ENCODE measurements at regions not wholly inside any gene's neighbourhood (a gene's known extent, or its start where the extent isn't known, plus 50 kb on each side); places are given as distances from the start of the nearest gene placed in this dataset.

DNA sequence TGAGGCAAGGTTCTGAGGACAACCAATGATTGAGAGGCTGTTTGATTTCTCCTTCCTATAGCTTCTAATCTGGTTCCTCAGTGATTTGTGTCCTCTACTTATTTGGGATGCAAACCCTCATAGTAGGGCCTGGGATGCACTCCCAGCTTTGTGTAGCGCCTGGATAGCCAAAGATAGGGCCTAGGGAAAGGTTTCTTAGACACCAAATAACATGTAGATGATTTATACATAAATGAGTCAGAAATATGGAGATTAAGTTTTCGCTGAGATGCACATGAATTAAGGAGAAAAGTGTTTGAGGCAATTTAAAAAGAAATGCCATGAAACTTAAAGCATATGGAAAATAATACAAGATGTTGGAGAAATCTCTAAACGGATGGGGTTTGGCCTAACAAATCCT, 66.0 kb upstream of the LMO4 start:
- Mint-ChIP-seq H3K9me3 (ENCODE audit: insufficient read depth) (no peaks in the 10 kb centered on the region), H3K27ac (no peak overlapping the region), H3K4me1 (no peaks in the 10 kb centered on the region), H3K27me3 (peaks cover 16% of the 10 kb centered on the region), H3K4me3 (no peak overlapping the region)
- no peaks in the 10 kb centered on the region for H3K9me3 ChIP-seq (ENCODE audit: control extremely low read depth in 1 of 3, control insufficient read depth in 2 of 3, insufficient read depth in 1 of 3, low read length in 2 of 3)
- H3K27me3 ChIP-seq (replicated peaks in 1 of 4; ENCODE audit: control extremely low read depth in 1 of 4, control insufficient read depth in 3 of 4, insufficient read depth in 4 of 4, low read length in 3 of 4): peaks cover 0 to 3% (median 0%) of the 10 kb centered on the region in 4 experiments
- no peaks in the 10 kb centered on the region for H3K79me2 ChIP-seq (ENCODE audit: control insufficient read depth, insufficient read depth, low read length)
- H3K36me3 ChIP-seq (replicated peaks in 1 of 2; ENCODE audit: control extremely low read depth in 1 of 2, control insufficient read depth in 1 of 2, extremely low read depth in 1 of 2, insufficient read depth in 2 of 2, low read length in 1 of 2): no peaks in the 10 kb centered on the region
- H3K27ac ChIP-seq (ENCODE audit: low read length in 2 of 2): no peak overlapping the region
- H4K20me1 ChIP-seq (ENCODE audit: control insufficient read depth, insufficient read depth, low read length, poor library complexity, severe bottlenecking): no peaks in the 10 kb centered on the region
- DNase-seq (no peak), ATAC-seq (ENCODE audit: low read depth) (no peak)
- H3K9ac ChIP-seq (ENCODE audit: low read length): no peak overlapping the region
- H3K4me1 ChIP-seq (ENCODE audit: control insufficient read depth in 2 of 2, insufficient read depth in 2 of 2, low read length in 2 of 2): no peaks in the 10 kb centered on the region
- no peak overlapping the region for H2AFZ ChIP-seq (ENCODE audit: insufficient read depth, low read depth, low read length, poor library complexity, severe bottlenecking)
- ChIA-PET CTCF (no interaction called here), POLR2A (no interaction called here)
- intact Hi-C loops (cut with micrococcal nuclease): no loop called here
- WGBS (ENCODE audit: insufficient coverage): no CpG with 5 or more reads among the region's 3 CpGs
- no peak overlapping the region for H3K4me2 ChIP-seq (replicated peaks; ENCODE audit: low read depth, low read length, poor library complexity, severe bottlenecking)
- no peak overlapping the region for H3K4me3 ChIP-seq (ENCODE audit: control extremely low read depth in 1 of 5, extremely low read depth in 1 of 5, insufficient read depth in 1 of 5, low read depth in 2 of 5, low read length in 4 of 5)
- no peak for TF ChIP-seq EZH2 (IDR thresholded peaks at IDR 0.05; ENCODE audit: borderline replicate concordance, insufficient read depth, low read depth, low read length, poor library complexity, severe bottlenecking)
- TF ChIP-seq, protein P1, sequence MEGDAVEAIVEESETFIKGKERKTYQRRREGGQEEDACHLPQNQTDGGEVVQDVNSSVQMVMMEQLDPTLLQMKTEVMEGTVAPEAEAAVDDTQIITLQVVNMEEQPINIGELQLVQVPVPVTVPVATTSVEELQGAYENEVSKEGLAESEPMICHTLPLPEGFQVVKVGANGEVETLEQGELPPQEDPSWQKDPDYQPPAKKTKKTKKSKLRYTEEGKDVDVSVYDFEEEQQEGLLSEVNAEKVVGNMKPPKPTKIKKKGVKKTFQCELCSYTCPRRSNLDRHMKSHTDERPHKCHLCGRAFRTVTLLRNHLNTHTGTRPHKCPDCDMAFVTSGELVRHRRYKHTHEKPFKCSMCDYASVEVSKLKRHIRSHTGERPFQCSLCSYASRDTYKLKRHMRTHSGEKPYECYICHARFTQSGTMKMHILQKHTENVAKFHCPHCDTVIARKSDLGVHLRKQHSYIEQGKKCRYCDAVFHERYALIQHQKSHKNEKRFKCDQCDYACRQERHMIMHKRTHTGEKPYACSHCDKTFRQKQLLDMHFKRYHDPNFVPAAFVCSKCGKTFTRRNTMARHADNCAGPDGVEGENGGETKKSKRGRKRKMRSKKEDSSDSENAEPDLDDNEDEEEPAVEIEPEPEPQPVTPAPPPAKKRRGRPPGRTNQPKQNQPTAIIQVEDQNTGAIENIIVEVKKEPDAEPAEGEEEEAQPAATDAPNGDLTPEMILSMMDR (IDR thresholded peaks at IDR 0.05): no peak

DNA sequence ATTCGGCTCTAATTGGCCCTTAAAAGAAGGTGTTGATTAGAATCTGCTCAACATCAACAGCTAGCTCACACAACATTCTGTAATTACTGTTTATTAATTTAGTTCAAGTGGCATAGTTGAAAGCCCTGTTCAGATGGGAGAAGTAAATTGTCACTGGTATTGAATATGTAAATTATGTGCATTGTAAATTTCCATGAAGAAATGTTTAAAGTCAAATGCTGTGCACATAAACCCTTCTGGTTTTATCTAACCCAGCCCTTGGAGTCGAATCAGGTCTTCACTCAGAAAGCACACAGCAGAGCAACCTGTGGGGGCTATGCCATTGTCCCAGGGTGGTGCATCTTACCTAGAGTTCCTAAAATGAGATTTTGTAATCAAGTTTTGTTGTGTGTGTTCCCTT, 65.4 kb upstream of the LMO4 start:
- H3K4me2 ChIP-seq (replicated peaks; ENCODE audit: low read depth, low read length, poor library complexity, severe bottlenecking): no peak overlapping the region
- no peak overlapping the region for H3K27ac Mint-ChIP-seq

More for the DNA sequence above, 65.4 kb upstream of the LMO4 start:
- H3K4me3 Mint-ChIP-seq: no peak overlapping the region
- H2AFZ ChIP-seq (ENCODE audit: insufficient read depth, low read depth, low read length, poor library complexity, severe bottlenecking): no peak overlapping the region
- H3K9ac ChIP-seq (ENCODE audit: low read length): no peak overlapping the region
- H3K27me3 Mint-ChIP-seq: peaks cover 15% of the 10 kb centered on the region
- no peaks in the 10 kb centered on the region for H3K36me3 ChIP-seq (replicated peaks in 1 of 2; ENCODE audit: control extremely low read depth in 1 of 2, control insufficient read depth in 1 of 2, extremely low read depth in 1 of 2, insufficient read depth in 2 of 2, low read length in 1 of 2)
- no peaks in the 10 kb centered on the region for H3K4me1 Mint-ChIP-seq
- WGBS (ENCODE audit: insufficient coverage): no CpG with 5 or more reads among the region's 2 CpGs
- H3K27ac ChIP-seq (ENCODE audit: low read length in 2 of 2): no peak overlapping the region
- H3K4me3 ChIP-seq (ENCODE audit: control extremely low read depth in 1 of 5, extremely low read depth in 1 of 5, insufficient read depth in 1 of 5, low read depth in 2 of 5, low read length in 4 of 5): no peak overlapping the region
- intact Hi-C loops (cut with micrococcal nuclease): no loop called here
- H3K27me3 ChIP-seq (replicated peaks in 1 of 4; ENCODE audit: control extremely low read depth in 1 of 4, control insufficient read depth in 3 of 4, insufficient read depth in 4 of 4, low read length in 3 of 4): peaks cover 0 to 3% (median 0%) of the 10 kb centered on the region in 4 experiments
- no peaks in the 10 kb centered on the region for H3K4me1 ChIP-seq (ENCODE audit: control insufficient read depth in 2 of 2, insufficient read depth in 2 of 2, low read length in 2 of 2)
- DNase-seq (no peak), ATAC-seq (ENCODE audit: low read depth) (no peak)
- POLR2A ChIA-PET: no interaction called here
- H3K9me3 ChIP-seq (ENCODE audit: control extremely low read depth in 1 of 3, control insufficient read depth in 2 of 3, insufficient read depth in 1 of 3, low read length in 2 of 3): no peaks in the 10 kb centered on the region
- H3K79me2 ChIP-seq (ENCODE audit: control insufficient read depth, insufficient read depth, low read length): no peaks in the 10 kb centered on the region
- TF ChIP-seq, protein P1 (IDR thresholded peaks at IDR 0.05): no peak
- no peak for TF ChIP-seq EZH2 (IDR thresholded peaks at IDR 0.05; ENCODE audit: borderline replicate concordance, insufficient read depth, low read depth, low read length, poor library complexity, severe bottlenecking)
- CTCF ChIA-PET: no interaction called here
- H4K20me1 ChIP-seq (ENCODE audit: control insufficient read depth, insufficient read depth, low read length, poor library complexity, severe bottlenecking): no peaks in the 10 kb centered on the region
- H3K9me3 Mint-ChIP-seq (ENCODE audit: insufficient read depth): no peaks in the 10 kb centered on the region
